Uterus (tissue), 2 donors: ENCODE measurements at regions not wholly inside any gene's neighbourhood (a gene's known extent, or its start where the extent isn't known, plus 50 kb on each side); places are given as distances from the start of the nearest gene placed in this dataset.

Source experiments
- CTCF ChIP-seq, 4 experiments: fragments of 200-600 bp in 2 of 4; fragments of 450-650 bp in 2 of 4; sonication (generic) in 2 of 4; IDR thresholded peaks; one replicate each; pipeline ENCODE4 v1.5.1; 2016 to 2019; ENCODE audit warnings: antibody characterized with exemption in 4 of 4, mild to moderate bottlenecking in 2 of 4, moderate library complexity in 1 of 4
- POLR2A ChIP-seq, 2 donors: fragments of 450-650 bp; IDR thresholded peaks; one replicate each; pipeline ENCODE4 v1.6.1; 2016; ENCODE audit warnings: antibody characterized with exemption in 2 of 2, mild to moderate bottlenecking in 1 of 2, moderate library complexity in 1 of 2

DNA sequence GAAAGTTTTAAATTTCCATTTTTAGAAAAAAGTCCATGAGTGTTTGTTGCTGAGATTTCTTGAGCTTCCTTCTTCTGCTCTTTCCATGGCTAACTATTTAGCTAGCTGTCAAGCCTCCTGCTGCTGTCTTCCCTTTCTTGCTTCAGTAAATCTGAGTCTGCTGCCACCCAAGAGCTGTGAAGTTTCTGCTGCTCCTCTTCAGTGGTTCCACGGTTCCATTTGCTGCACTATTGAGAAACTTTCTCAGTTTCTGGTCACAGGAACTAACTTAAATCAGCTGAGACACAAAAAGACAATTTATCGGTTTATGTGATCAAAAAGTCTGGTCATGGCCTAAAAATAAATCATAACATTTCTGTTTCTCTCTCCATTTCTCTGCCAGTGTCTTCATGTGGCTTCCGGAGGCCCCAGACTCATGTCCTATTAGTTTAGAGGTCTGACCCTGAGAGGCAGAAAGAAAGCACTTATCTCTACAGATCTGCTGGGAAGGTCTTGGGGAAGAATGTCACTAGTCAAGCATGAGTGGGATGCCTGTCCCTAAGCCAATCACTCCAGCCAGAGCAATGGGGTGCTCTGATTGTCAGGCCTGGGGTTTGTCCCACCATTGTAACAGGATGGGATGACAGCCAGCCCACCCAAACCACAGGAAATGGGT, 73.0 kb upstream of the ARL4C start:
- no peak for TF ChIP-seq CTCF (IDR thresholded peaks at IDR 0.05)
- no peak for TF ChIP-seq POLR2A (IDR thresholded peaks at IDR 0.05)
